ENCODE measurements at regions not wholly inside any gene's neighbourhood (a gene's known extent, or its start where the extent isn't known, plus 50 kb on each side); places are given as distances from the start of the nearest gene placed in this dataset.

DNA sequence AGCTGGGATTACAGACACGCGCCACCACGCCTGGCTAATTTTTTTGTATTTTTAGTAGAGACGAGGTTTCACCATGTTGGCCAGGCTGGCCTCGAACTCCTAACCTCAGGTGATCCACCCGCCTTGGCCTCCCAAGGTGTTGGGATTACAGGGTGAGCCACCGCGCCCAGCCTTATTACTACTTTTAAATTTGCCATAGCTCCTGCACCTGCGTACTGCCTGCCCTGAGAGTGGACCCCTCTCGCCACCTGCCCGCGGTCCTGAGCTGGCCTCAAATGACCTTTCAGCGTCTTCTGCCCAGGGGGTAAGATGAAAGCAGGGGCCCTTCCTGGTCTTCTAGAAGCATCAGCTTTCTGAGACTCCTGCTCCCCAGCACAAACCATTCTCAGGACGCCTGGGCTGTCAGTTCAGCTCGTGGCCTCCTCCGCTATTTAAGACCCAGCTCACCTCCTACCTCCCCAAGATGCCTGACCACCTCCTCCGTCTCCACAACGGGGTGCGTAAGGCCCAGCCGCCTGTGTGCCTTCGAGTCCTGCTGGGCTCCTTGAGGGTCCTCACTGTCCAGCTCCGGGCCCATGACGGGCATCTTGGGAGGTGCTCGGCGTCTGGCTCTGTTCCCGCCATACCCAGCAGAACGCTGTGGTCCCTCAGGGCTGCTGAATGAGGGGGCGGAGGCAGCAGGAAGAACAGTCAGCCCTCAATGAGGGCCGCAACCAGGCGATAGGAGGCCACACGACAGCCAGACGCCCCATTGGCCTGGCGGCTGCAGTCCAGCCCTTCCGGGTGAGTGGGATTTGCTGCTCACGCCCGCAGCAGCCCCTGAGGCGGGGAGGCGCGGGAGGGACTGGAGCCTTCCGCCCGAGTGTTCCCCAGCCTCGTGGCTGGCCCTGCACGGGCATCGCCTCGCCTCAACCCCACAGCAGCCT, 266.6 kb downstream of the TFCP2L1 start:
- no peak for DNase-seq (ENCODE audit: low read depth, low spot score)

DNA sequence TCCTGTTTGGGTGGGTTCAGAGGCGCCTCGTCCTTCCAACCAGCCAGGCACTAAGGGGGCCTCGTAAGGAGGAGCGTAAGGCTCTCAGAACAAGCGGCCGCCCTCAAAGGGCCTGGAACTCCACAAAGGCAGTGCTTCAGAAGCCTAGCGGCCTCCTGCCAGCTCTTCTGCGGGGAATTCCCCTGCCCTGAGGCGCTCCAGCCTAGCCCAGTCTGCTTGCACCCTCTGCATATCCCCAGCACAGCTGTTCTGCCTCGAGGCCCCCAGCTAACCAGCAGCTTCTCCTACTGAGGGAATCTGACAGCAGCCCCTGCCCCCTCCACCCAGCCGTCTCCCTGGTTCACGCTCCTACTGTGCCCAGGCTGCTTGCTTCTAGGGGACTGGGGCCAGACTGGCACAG, 265.9 kb downstream of the TFCP2L1 start:
- no peak for DNase-seq (ENCODE audit: low read depth, low spot score)

DNA sequence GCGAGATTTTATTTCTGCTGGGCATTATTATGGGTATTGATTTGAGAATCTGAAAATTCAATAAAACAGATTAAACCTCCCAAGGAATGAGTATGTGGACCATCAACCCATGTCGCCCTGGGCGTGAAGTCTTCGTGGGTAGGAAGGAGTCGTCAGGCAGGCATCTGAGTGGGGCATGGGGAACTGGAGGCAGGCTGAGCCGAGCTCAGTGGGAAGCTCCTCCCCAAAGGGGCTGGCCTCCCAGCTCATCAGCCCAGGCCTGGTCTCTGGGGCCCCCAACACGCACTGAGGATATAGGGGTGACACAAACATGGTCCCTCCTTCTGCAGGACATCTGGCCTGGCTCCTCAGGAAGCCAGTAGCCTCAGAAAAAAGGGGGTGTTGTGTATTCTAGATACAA, 265.2 kb downstream of the TFCP2L1 start:
- no peak for DNase-seq (ENCODE audit: low read depth, low spot score)

DNA sequence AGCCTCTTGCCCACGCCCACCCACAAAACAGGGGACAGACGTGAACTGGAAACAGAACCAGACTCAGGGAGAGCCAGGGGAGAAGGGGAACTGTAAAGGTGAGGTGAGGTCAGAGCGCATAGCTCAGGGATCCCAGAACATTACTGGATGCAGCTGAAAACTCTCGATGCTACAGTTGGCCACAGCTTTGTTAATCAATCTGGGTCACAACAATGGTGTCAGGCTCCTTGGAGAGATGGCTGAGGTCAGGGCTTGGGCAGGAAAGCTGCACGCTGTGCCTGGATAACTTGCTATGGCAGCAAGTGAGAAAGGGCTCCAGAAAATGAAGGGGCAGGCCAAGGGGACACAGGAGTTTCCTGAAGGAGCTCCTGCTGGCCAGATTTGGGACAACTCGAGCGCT, 263.3 kb downstream of the TFCP2L1 start:
- no peak for DNase-seq (ENCODE audit: low read depth, low spot score)

DNA sequence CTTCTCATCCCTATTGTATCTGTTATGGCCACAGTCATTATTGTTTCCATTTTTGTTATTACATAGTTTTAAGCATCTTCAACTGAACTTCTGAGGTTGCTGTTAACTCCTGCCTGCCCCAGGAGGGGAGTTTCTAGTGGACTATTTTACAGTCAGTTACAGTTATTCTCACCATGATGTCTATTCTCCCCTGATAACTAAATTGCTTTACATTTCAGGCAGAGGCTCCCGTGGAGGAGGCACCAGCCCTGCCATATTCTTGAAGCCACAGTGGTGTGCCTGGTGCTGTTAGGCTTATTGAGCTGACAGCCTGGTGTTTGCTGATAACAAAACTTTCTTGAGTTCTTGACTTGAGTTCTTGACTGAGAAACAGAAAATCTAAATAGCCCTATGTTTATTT, 256.4 kb downstream of the TFCP2L1 start:
- DNase-seq (ENCODE audit: low read depth, low spot score) = no peak

DNA sequence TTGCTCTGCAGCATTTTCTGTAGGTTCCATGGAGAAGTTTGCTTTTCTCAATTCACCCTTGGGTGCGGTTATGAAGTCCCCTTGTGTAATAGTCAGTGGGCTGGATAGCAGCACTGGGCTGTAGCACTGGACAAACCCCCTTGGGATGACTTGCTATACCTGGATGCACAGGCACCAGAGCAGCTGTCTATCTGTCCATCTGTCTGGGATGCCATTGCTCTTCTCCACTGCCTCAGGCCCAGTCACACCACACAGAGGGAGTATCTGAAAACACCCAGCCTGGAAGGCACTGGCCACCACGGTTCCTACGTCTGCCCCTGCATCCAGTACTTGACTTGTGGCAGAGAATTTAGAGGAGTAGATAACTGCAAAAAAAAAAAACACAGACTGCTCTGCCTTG, 254.5 kb downstream of the TFCP2L1 start:
- DNase-seq (ENCODE audit: low read depth, low spot score) = no peak

DNA sequence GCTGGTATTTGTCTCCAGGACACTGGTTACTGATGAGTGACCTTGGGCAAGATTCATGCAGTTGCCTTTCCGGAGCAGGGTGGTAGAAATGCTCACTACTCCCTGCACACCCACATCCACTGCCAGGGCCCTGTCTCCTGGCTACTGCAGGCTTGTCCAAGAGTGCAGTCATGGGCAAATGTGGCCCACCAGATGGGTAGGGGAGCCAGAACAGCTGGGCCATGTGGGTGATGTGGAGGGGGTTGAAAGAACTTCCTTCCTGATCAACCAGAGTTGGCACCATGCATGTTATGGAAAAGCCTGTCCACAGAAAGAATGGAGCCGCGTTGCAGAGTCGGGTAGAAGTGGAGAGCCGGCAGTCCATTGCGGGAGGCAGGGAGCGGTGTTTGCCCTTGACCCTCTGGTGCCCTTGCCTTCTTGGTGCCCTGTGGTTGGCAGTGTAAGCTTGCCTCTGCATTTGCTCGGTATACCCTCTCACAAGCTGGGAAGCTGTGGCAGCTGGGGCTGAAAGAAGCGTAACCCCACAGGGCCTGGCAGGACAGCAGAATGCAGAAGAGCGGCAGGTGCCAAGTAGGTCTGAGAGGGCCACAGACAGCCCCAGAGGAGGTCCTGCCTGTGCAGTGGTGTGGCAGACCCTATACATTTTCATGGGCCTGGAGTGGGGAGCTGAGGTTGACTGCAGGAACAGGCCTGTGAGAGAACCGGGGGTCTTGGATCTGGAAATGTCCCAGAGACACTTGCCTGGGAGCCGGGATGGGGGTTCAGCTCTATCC, 253.2 kb downstream of the TFCP2L1 start:
- no peak for DNase-seq (ENCODE audit: low read depth, low spot score)

DNA sequence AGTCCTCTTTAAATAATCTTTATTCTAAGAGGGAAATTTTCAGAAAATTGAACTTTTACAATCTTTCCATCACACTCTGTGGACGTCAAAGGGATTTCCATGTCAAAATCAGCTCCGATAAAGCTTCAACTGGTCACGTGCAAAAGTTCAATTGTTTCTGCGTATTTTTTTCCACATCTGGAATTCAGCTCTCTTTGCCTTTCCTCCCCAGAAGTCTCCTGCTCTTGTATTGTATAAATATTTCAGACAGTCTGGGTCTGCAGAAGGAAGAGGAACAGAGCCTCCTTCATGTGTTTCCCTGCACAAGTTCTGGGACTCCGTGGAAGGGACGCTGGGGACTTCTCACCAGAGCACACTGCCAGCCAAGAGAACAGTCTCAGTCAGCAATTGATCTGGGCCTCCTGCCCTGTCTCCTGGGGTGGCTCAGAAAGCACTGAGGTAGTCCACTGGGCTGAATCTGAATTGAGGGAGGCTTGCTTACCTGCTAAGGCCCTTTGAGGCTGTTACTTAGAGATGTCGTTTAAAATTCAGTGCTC, 251.5 kb downstream of the TFCP2L1 start:
- no peak for DNase-seq (ENCODE audit: low read depth, low spot score)

DNA sequence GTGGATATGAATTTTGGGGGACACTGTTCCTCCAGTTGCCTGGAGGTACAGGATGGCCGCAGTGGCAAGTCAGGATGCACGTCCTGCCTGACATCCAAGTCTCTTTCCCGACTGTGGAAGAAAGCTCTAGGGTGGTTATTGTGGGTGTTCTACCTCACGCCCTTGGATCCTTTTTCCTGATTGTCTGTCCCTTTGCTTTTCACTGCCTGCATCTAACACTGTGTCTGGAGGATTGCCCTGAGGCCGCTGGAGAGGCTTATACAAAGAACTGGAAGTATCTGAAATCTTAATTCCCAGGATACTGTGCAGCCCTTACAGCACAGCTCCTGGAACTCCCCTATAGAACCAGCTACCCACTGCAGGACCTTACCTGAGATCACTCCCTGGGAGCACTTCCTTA, 250.5 kb downstream of the TFCP2L1 start:
- no peak for DNase-seq (ENCODE audit: low read depth, low spot score)

DNA sequence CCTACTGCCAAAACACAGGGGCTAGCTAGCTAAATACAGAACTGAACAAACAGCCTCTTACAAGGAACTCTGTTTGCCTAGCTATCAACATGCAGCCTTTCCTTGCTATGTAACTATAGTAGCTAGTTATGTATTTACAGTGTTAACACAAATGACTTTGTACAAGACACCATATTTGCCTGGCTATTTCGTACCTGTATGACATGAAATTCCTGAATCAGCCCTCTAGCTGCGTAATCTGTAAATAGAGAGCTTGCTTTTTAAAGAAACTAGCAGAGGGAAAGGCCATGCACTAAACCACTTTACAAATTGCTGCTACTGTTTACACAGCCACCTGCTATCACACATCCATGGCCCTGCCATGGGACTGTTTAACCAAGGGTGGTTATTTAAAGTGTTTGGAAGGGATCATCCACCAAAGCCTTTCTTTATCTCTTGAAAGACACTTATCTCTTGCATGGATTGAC, 248.7 kb downstream of the TFCP2L1 start:
- DNase-seq (ENCODE audit: low read depth, low spot score) = no peak

DNA sequence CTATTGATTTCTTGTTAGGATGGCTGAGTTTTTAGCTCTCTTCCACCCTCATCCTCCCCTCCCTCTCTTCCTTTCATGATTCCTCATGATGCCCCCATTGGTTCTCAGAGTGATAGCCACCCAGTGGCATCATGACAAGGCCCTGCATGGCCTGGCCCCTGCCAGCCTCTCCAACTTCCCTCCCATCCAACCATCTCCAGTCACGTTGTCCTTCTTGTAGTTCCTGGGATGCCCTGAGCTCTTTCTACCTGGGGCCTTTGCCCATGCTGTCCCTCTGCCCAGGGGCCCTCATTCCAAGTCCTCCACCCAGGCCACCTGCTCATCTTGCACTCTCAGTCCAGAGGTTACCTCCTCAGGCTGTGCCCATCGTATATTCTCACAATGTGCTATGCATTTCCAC, 247.5 kb downstream of the TFCP2L1 start:
- DNase-seq (ENCODE audit: low read depth, low spot score) = no peak

DNA sequence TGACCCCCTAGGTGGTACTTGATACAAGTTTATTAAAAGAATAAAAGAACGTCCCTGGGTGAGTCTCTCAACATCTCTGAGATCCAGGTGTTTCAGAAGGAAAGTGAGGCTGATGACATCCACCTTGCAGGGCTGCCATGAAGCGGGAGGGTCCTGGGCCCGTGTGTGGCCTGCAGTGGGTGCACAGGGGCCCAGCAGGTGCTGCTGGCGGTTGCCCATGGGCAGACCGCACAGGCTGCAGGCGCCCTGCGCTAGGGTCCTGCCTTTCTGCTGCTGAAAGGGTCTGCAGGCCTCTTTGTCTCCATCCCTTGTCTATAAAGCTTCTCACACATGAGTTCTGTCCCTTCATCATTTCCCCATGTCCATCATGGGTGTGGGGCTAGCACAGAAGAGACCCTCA, 247.0 kb downstream of the TFCP2L1 start:
- DNase-seq (ENCODE audit: low read depth, low spot score) = no peak

DNA sequence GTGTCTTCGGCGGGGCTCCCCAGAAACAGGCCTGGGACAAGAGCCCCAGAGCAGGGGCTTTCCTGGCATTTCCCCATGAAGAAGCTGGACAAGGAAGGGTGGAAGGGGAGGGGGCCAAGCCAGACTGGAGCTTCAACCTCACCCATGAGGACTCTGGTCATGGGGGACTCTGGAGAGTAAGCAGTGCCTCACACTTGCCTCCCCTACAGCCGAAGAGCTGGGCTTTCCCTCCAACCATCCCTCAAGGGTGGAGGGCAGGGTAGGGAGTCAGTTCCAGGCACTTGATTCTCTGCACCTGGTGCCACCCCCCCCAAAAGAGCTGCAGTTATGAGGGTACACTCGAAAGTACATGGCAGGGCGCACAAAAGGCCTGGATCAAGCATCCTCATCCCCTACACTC, 246.6 kb downstream of the TFCP2L1 start:
- DNase-seq (ENCODE audit: low read depth, low spot score) = no peak

DNA sequence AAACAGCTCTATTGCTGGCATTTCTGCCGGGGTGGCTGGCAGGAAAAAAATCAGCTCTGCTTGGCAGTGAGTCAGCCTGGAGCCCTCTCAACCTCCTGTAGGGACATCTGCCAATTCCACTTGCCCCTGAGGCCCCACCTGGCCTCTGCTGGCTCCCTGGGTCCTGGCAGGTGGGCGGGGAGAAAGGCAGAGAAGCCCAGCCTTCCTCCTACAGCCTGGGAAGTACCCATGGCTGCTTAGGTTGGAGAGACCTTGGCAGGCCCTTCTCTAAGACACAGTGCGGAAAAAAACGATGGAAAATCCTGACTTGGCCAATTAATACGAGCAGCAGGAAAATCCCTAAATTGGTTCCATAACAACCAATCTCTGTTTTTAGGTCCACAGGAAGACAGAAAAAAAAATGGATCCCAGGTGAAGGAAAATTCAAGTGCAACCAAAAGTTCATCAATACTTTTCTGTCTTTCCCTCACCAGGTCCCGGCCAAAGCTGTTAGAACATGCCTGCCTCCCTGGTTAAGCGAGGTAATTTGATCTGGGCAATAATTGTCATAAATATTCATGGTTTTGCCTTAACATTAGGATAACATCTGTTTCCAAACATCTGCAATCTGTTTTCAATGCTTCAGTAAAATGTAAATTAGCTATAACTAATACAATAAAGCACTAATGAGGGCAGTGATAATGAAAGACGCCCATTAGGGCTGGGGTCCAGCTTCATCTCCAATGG, 245.9 kb downstream of the TFCP2L1 start:
- no peak for DNase-seq (ENCODE audit: low read depth, low spot score)

DNA sequence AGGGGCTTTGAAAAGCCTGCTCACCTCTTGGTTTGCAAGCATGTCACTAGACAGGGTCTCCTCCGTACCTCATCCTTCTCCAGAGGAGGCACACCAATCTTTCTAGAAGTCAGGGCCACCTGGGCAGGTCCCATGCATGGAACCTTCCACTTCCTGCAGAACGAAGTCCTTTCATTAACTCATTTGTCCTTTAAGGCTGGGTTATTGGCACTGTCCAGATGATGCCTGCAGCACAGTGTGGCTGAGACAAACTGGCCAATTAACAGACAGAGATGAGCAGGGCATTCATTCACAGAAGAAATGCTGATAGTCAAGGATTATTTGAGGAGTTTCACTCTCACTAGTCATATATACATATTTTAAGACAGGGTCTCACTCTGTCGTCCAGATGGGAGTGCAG, 245.3 kb downstream of the TFCP2L1 start:
- DNase-seq (ENCODE audit: low read depth, low spot score) = no peak

DNA sequence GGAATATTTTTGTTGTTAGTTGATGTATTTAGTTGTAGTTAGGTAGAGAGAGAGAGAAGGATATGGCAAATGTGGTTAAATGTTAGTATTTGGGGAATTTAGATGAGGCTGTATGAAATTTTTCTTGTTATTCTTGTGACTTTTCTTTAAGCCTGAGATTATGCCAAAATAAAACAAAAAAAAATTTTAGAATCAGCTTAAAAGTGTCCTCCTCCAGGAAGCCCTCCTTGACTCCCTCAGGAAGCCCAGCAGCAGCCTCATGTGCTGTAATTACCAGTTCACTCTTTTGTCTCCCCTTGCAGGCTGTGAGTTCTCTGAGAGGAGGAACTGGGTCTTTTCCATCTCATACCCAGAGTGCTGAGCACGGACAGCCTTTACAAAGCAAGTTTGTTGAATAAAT, 243.5 kb downstream of the TFCP2L1 start:
- no peak for DNase-seq (ENCODE audit: low read depth, low spot score)

DNA sequence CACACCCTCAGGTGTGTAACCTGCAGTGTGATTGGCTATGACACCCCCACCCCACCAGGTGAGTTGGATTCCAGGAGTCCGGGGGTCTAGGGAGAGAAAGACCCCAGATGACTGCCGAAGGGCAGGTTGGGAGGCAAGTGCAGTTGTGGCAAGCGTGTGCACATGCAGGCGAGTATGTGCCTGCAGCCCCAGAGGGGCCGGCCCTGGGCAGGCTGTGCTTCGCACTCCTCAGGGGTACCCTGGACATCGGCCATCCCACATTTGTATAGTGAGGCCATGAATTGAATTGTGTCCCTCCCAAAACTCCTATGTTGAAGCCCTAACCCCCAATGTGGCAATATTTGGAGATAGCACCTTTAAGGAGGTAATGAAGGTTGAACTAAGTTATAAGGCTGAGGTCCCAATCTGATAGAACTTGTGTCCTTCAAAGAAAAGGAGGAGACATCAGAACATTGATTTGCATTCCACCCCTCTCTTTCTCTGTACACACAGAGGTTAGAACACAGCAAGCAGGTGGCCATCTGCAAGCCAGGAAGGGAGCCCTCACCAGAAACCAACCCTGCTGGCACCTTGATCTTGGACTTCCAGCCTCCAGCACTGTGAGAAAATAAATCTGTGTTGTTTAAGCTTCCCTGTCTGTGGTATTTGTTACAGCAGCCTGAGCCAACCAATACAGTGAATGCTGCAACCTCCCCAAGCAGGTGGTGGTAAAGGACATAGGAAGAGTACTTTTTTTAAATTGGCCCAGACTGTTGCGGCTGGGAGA, 241.8 kb downstream of the TFCP2L1 start:
- DNase-seq (ENCODE audit: low read depth, low spot score) = no peak

DNA sequence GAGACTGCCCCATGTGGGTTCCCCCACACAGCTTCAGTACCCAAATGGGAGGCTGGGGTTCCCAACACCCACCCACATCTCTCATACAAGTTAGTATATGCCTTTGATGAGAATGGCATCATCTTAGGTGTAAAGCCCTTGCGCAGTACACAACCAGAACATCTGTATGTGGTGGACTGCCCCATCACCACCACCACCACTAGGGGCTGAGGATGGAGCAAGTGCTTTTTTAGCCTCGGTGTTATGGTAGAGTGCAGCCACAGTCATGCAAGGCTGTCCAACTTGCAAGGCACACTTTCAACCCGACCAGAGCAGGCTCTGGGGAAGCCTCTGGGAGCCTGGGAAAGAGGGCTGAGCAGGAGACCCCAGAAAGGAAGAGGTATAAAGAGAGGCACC, 241.2 kb downstream of the TFCP2L1 start:
- no peak for DNase-seq (ENCODE audit: low read depth, low spot score)

DNA sequence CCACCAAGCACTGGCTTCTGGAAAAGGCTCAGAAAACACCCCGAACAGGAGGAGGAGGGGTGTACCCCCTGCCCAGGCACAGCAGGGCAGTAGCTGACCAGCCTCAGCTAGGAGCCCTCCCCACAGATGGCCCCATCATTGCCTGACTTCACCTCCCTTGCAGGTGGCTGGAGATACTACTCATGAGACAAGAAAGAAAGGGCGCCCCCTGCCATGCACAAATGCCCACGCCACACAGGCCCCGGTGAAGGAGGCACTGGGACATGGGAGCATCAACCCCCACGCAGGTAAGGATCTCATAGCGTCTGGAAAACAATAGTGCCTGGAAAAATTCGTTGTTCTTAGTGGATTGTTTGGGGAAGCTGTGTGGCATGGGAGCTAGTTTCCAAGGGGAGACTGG, 240.6 kb downstream of the TFCP2L1 start:
- no peak for DNase-seq (ENCODE audit: low read depth, low spot score)

DNA sequence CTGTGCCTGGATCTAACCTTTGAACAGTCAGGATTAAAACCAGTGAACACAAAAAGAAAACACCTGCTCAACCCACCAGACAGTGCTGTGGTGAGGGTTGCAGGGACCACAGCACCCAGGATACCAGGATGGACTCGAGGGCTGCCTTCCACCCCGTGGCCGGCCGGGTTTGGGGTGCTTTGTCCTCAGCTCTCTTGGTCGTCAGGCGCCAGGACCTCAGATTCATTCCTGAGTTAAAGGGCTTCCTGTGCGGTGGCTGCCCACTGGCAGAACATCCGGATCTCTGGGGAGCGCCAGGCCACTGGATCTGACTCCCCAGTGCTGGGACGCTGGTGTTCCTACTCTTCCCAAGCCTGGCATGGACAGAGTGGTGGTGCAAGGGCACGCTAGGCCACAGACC, 239.8 kb downstream of the TFCP2L1 start:
- DNase-seq (ENCODE audit: low read depth, low spot score) = no peak

DNA sequence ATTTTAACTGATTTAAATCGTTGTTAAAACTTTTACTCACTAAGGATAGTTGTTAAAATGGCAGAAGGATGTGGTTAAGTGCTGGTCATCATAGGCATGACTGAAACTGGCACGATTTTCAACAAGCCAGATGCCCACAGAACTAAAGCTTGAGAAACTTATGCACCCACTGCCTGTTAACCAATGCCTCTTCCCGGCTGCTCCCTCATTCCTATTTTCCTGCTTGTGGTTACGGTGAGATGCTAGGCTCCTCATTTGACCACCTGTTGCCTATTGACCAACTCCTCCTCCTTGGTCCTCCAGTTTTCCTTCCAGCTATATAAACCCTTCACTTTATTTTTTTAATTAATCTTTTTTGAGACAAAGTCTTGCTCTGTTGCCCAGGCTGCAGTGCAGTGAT, 238.7 kb downstream of the TFCP2L1 start:
- no peak for DNase-seq (ENCODE audit: low read depth, low spot score)
